Tibial artery (tissue), 4 donors: ENCODE measurements at regions not wholly inside any gene's neighbourhood (a gene's known extent, or its start where the extent isn't known, plus 50 kb on each side); places are given as distances from the start of the nearest gene placed in this dataset.

Experiments used
- DNase-seq, 2 donors: peaks; one replicate each; pipeline ENCODE4 v3.0.0-alpha.2; 2019
- H3K27ac ChIP-seq, 2 donors: fragments of 200-600 bp; sonication (generic) in 1 of 2; 1 replicate in 1 of 2; 2 replicates in 1 of 2; pipeline ENCODE4 v1.5.1; 2018 to 2019; ENCODE audit warnings: mild to moderate bottlenecking in 1 of 2
- H3K27me3 ChIP-seq, 2 donors: fragments of 200-600 bp; sonication (generic) in 1 of 2; one replicate each; pipeline versions ENCODE4 v1.5.1 to v1.6.0; 2016 to 2019
- H3K36me3 ChIP-seq, 3 donors: fragments of 200-600 bp; sonication (generic) in 2 of 3; one replicate each; pipeline ENCODE4 v1.5.1; 2016 to 2019; ENCODE audit warnings: mild to moderate bottlenecking in 2 of 3
- H3K4me1 ChIP-seq, 4 donors: fragments of 200-600 bp; sonication (generic) in 2 of 4; 1 replicate in 3 of 4; 2 replicates in 1 of 4; pipeline ENCODE4 v1.5.1; 2016 to 2019
- H3K4me3 ChIP-seq, 2 donors: fragments of 200-600 bp; sonication (generic) in 1 of 2; 1 replicate in 1 of 2; 2 replicates in 1 of 2; pipeline ENCODE4 v1.5.1; 2018 to 2019; ENCODE audit warnings: mild to moderate bottlenecking in 2 of 2
- H3K9me3 ChIP-seq, 3 donors: fragments of 200-600 bp; sonication (generic) in 1 of 3; one replicate each; pipeline ENCODE4 v1.5.1; 2016 to 2019
- intact Hi-C: fragments of 100-400 bp; cut with DNase I; formaldehyde crosslinking; loops from one replicate; pipeline ENCODE4 v1.15.0; 2023; ENCODE audit warnings: low total_unique reads
- TF ChIP-seq, protein P1 (sequence below), 2 experiments: fragments of 200-600 bp in 1 of 2; fragments of 450-650 bp in 1 of 2; IDR thresholded peaks; one replicate each; pipeline ENCODE4 v1.5.1; 2017 to 2019; ENCODE audit warnings: antibody characterized with exemption in 2 of 2, mild to moderate bottlenecking in 1 of 2, moderate library complexity in 1 of 2

DNA sequence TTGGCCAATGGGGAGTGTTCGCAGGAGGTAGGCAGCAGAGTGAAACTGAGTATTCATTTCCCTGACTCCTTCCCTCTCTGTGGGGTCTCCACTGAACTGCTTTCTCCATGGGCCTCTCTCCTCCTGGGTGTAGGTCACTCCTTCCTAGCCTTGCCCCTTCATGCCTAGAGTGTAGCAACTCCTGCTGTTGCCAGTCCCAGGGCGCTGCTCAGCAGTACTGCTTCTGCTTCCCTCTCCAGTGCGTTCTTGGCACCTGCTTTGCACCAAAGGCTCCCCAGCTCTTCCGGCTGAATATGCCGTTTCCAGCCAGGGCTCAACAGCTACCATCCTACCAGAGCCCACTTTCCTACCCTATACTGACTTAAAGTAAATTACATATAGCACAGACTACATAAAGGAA lies 92.2 kb downstream of the MAF start:
- H3K4me3 ChIP-seq, result no peak overlapping the region
- DNase-seq, result peak in 1 of 2 donors; percentile 52

DNA sequence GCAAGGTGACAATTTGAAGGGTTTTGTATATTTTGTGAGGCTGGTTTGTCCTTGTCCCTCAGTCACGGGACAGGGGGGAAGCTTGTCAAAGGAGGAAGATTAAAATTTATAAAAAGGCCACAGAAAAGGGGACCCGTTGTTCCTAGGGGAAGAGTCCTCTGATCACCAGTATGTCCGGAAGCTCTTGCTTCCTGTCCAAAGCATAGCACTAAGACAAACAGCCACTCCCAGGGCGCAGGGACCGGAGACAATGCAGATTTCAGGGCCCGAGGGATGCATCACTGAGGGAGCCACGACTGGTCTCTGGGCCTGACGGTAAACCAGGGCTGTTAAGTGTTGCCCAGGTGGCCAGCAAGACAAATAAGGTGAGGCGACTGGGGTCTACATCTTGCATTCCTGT lies 95.2 kb downstream of the MAF start:
- Histone ChIP-seq H3K36me3 (no peaks in the 10 kb centered on the region), H3K27ac (no peak overlapping the region), H3K4me3 (no peak overlapping the region), H3K27me3 (no peaks in the 10 kb centered on the region), H3K9me3 (no peaks in the 10 kb centered on the region), H3K4me1 (peaks cover 0 to 12% (median 5%) of the 10 kb centered on the region in 4 donors)
- peak in 1 of 2 donors; percentile 67 for DNase-seq
- TF ChIP-seq, protein P1, sequence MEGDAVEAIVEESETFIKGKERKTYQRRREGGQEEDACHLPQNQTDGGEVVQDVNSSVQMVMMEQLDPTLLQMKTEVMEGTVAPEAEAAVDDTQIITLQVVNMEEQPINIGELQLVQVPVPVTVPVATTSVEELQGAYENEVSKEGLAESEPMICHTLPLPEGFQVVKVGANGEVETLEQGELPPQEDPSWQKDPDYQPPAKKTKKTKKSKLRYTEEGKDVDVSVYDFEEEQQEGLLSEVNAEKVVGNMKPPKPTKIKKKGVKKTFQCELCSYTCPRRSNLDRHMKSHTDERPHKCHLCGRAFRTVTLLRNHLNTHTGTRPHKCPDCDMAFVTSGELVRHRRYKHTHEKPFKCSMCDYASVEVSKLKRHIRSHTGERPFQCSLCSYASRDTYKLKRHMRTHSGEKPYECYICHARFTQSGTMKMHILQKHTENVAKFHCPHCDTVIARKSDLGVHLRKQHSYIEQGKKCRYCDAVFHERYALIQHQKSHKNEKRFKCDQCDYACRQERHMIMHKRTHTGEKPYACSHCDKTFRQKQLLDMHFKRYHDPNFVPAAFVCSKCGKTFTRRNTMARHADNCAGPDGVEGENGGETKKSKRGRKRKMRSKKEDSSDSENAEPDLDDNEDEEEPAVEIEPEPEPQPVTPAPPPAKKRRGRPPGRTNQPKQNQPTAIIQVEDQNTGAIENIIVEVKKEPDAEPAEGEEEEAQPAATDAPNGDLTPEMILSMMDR (IDR thresholded peaks at IDR 0.05), result no peak
- intact Hi-C loops, result no loop called here

More for the DNA sequence above, 92.2 kb downstream of the MAF start:
- intact Hi-C loops, result no loop called here
- H3K9me3 ChIP-seq, result no peaks in the 10 kb centered on the region
- TF ChIP-seq, protein P1 (IDR thresholded peaks at IDR 0.05), result no peak
- H3K27me3 ChIP-seq, result no peaks in the 10 kb centered on the region
- H3K36me3 ChIP-seq, result no peaks in the 10 kb centered on the region
- H3K4me1 ChIP-seq, result peaks cover 0 to 12% (median 5%) of the 10 kb centered on the region in 4 donors
- H3K27ac ChIP-seq, result no peak overlapping the region

DNA sequence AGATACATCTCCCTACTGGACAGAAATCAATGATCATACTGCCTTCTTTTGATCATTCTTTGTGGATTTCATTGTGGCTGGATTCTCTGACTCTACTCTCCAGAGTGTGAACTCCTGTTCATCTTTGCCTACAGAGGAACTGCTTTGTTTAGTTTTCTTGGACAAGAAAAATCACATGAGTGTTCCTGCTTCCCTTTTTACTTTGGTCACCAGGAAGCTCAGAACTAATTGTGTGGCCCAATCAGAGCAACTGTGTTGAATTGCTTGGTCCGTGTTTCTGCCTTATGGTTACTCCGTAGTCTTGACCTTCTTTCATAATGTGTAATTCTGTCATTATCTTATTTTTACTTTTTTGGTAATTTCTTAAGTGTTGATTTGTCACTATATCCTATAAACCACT lies 97.0 kb downstream of the MAF start:
- H3K27me3 ChIP-seq, result no peaks in the 10 kb centered on the region
- no peak for DNase-seq
- no peak overlapping the region for H3K27ac ChIP-seq
- H3K9me3 ChIP-seq, result peaks cover 0 to 4% (median 0%) of the 10 kb centered on the region in 3 donors
- TF ChIP-seq, protein P1 (IDR thresholded peaks at IDR 0.05), result no peak
- no peaks in the 10 kb centered on the region for H3K36me3 ChIP-seq
- intact Hi-C loops, result no loop called here
- no peaks in the 10 kb centered on the region for H3K4me1 ChIP-seq
- H3K4me3 ChIP-seq, result no peak overlapping the region

DNA sequence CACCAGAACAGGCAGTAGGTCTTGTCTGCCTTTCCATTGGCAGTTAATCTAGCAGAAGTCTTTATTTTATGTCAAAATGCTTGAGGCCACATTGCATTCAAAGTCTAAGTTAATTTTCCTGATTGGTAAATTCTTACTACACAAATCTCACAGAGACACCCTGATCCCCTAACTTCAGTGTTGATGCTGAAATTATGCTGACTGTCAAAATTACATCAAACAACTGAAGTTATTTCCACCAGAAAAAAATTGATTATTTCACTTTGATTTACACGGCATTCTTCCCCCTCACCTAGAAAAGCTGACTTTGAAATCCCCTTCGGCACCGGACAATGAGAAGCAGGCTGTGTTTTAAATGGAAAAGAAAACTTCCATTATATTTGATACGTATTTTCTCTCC lies 99.1 kb downstream of the MAF start:
- no peak for DNase-seq
- Histone ChIP-seq H3K4me1 (no peaks in the 10 kb centered on the region), H3K36me3 (no peaks in the 10 kb centered on the region), H3K27ac (no peak overlapping the region), H3K9me3 (peaks cover 0 to 4% (median 0%) of the 10 kb centered on the region in 3 donors), H3K4me3 (no peak overlapping the region), H3K27me3 (no peaks in the 10 kb centered on the region)
- TF ChIP-seq, protein P1 (IDR thresholded peaks at IDR 0.05), result no peak
- intact Hi-C loops, result no loop called here

DNA sequence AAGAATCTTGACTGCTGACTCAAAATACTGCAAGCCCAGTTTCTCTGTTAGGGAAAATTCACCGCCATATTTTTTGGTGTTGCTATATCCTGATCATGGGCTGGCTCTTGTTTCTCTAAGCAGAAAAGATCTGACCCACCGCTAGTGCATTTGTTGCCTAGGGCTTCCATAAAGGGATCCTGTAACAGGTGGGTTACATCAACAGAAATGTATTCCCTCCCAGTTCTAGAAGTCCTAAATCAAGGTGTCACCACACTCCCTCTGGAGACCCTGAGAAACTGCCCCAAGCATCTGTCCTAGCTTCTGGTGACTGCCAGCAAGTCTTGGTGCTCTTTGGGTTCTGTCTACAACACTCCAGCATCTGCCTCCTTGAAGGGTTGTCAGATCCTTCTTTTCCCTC lies 99.7 kb downstream of the MAF start:
- TF ChIP-seq, protein P1 (IDR thresholded peaks at IDR 0.05), result no peak
- peaks cover 0 to 4% (median 0%) of the 10 kb centered on the region in 3 donors for H3K9me3 ChIP-seq

DNA sequence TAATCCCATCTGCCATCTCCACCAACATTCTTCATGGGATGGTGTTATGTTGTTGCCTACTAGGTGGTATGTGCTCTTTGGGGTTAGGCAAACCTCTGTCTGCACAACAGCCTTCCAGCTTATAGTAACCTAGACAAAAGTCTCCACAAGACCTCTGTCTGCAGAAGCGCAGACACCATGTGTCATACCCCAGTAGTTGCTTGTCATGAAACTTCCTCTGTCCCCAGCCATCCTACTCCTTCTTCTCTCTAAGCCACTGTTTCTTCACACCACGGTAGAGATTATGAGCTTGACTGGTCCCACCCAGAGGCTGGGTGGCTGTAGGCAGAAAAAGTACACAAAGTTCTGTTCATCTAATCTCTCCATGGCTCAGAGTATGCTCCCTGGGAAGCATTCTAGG lies 100.3 kb downstream of the MAF start:
- Histone ChIP-seq H3K36me3 (no peaks in the 10 kb centered on the region), H3K4me3 (no peak overlapping the region), H3K27me3 (no peaks in the 10 kb centered on the region), H3K27ac (no peak overlapping the region), H3K4me1 (no peaks in the 10 kb centered on the region), H3K9me3 (peaks cover 0 to 4% (median 0%) of the 10 kb centered on the region in 3 donors)
- TF ChIP-seq, protein P1 (IDR thresholded peaks at IDR 0.05), result no peak
- DNase-seq, result no peak
- intact Hi-C loops, result no loop called here

More for the DNA sequence above, 99.7 kb downstream of the MAF start:
- no peak for DNase-seq
- no peak overlapping the region for H3K4me3 ChIP-seq
- no peaks in the 10 kb centered on the region for H3K36me3 ChIP-seq
- intact Hi-C loops, result no loop called here
- no peak overlapping the region for H3K27ac ChIP-seq
- no peaks in the 10 kb centered on the region for H3K4me1 ChIP-seq
- H3K27me3 ChIP-seq, result no peaks in the 10 kb centered on the region
